ENCODE measurements at regions not wholly inside any gene's neighbourhood (a gene's known extent, or its start where the extent isn't known, plus 50 kb on each side); places are given as distances from the start of the nearest gene placed in this dataset.
"Not testable (repeated sequence)": the region's sequence is repeated elsewhere in the genome, so short reads cannot be mapped to it uniquely, and the experiment has no call there.

DNA sequence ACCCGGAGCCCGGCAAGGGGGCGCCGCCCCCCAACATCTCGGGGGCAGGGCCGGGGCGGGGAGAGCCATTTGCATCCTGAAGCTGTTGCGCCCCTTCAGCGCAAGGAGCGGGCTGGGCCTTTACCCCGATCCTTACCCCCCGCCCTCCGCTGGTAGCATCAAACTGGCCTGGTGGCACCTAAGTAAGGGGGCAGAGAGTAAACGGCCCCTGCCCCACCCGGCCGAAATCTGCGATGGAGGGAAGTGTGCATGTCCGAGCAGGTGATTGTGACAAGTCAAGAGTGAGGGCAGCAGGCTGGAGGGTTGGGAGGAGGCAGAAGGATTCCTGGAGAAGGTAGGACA is 101.2 kb downstream of the ESM1 start:
- DNase-seq (ENCODE audit: low read depth in 2 of 2): no peak

DNA sequence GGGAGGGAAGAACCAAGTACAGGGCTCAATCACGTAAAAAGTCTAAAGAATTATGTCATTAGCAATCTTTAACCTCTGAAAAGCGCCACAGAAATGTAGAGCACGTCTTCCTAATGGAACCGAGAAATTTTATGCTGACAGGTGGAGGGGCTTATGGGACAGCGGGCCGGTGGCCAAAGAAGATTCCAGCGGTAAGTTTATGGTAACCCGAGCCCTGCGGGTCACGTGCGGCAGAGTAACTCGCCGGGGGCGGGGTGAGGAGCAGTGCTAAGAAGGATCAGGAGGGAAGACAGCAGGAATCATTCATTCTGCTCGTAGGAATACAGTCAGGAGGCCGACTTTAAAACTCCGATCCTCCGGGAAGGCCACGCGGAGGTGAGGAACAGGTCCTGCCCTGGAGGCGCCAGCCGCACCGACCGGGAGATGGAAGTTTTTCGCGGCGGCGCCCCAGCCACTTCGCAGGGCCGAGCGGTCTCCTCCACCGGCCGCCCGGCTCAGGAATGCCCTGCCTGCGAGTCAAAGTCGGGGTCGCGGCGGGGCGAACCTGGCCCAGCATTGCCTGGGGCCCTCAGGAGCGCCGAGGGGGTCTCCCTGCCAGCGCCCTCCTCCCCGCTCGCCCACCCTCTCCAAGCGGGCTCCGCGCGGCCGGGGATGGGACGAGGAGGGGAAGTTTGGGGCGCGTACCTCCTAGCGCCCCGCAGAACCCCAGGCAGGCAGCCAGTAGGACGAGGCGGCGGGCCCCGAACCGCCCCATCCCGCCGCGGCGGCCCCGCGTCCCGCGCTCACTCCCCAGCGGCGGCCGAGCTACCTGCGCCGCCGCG is 101.8 kb downstream of the ESM1 start:
- no peak for DNase-seq (ENCODE audit: low read depth in 2 of 2)

DNA sequence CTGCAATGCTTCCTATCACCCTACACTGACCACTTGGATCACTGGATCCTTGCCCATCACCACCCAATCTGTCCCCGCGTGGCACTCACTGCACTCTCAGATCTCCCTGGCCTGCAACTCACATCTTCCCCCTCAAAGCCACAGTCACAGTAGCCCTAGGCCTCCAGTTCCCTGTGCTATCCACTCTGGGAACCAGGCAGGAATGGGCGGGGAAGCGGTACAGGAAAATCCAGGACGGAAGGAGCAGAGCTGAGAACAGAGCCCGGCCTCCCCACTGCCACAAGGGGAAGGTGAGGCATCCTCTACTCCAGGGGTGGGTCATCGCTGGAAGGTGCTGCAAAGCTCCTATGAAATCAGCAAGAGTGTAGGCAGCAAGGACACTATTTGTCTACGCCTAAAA is 102.6 kb downstream of the ESM1 start:
- no peak for DNase-seq (ENCODE audit: low read depth in 2 of 2)

DNA sequence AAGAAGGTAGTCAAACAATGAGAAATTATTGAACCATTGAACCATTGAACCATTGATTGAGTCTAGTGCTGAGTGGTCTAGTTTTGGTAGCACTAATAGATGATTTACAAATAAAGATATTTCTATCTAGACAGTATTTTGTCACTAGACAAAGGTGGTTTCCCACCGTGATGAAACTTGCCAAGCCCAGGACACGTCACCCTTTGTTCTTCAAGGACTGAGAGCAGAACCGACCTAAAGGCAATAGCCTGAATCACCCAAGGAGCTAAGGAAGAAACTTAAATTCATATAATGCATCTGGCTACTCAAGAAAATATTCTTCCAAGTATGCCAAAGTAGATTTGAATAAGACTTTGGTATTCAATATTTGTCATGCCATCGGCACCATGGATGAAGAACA is 103.3 kb downstream of the ESM1 start:
- no peak for DNase-seq (ENCODE audit: low read depth in 2 of 2)

DNA sequence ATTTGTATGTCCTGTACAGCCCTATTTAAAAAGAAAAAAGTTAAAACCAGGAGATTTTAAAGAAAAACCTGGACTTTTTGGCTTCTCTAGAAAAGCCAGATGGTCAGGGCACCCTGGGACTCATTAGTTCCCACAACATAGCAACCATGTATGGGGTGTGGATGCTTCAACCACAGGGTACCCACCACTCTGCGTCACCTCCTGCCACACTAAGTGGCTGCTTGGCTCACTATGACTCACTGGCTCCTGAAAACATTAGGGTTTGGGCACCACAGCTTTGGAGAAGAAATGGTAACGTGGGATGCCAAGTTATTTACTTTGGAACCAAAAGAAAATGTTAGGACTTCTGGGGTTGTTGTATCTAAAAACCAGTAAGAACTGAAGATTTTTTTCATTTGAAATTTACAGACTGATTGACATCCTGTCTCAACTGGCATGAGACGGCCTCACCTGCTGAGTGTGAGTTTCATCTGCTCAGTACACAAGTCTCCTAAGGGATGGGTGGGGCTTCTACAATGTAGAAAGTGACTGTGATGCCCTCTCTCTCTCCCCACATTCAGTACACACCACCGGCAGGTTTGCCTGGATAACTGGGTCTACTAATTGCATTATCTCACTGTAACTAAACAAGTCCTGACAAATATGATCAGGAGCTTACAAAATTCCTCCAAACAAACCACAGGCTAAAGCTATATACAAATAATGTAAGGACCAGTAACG is 103.9 kb downstream of the ESM1 start:
- DNase-seq (ENCODE audit: low read depth in 2 of 2): no peak

DNA sequence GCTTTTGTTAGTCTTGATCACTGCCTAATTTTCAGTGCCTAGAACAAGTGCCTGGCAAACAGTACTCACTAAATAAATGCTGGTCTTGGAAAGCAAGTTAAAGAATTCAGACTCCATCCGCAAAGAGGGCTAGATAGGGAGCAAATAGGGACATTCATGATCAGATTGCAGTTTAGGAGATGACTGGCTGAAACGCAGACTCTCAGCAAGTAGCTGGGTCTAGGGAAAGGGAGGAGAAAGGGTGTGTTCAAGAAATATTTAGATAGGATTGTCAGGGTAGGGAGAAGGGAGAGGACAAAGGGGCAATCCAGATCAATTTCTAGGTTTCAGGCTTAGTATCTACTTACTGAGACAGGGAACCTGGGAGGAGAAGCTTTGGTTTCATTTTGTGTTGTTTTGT is 108.4 kb downstream of the ESM1 start:
- no peak for DNase-seq (ENCODE audit: low read depth in 2 of 2)

DNA sequence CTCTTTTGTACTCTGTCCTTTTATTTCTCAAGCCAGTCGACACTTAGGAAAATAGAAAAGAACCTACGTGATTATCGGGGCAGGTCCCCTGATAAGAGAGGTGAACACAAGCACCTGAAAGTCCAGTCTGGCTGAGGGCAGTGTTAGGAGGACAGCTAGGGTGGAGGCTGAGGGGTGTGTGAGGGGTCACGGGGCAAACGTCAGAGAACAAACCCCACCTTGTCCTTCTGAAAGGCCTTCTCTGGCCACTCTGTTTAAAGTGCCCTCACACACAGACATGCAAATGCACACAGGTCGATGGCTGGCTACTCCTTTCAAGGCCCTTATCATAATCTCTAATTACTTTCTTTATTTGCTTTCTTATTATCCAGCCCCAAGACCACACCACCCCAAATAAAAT is 108.8 kb downstream of the ESM1 start:
- DNase-seq (ENCODE audit: low read depth in 2 of 2): no peak

DNA sequence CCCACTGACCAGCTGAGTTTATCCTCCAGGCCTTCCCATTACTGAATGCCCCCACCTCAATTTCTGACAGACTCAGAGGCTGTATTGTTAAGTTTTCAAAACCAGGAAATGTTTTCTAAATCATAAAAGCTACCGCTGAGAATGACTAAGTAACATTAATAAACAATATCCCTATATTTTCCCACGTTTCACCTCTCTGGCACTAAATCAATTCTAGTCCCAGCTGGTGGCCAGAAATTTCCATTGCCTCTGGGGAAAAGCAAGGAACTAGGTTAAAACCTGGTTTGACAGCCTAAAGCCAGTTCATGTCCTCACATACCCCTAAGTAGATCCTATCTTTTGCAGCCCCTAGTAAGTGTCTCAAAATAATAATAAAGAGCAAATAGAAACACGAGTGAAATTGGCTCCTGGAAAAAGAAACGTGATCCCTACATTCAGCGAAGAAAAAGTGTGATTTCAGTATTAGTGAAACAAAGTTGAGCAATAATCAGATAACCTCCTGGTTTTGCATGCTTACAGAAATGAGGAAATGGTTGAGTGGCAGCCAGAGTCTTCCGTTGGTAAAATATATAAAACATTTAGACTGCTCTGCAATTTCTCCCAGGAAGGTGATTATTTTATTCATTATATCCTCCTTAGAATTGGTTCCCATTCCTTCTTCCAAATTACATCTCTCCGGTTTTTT is 110.9 kb downstream of the ESM1 start:
- no peak for DNase-seq (ENCODE audit: low read depth in 2 of 2)

DNA sequence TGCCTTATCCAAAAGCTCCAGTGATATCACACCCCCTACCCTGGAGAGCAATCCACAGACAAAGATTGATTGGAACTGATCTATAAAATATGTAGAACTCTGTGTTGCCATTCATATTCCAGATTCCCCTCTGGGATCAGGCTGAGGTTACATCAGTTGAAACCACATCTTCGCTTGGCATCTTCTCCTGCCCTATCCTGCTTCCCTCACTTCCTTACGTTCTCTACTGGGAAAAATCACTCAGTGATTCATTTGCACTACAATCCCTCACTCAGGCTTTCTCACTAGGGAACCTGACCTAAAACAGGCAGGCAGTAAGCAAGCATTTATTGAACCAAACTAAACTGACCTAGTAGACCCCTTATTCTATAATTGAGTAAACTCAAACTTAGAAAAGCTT is 111.7 kb downstream of the ESM1 start:
- DNase-seq (ENCODE audit: low read depth in 2 of 2): no peak

DNA sequence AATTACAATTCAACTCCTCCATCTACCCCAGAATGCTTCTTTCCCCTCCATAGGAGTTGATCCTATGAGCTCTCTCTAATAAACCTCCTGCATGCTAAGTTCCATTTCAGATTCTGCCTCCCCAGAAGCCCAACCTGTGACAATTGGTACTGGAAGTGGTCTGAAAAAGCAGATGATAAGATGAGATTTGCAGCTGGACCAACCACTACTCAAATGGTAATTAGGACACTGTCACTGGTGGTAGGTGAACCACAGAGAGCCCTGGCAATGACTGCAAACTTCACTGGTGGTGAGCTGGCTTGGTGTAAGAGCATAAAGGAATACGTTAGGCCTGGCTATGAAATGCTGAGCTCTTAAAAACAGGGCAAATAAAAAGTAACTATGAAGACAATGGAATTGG is 112.6 kb downstream of the ESM1 start:
- no peak for DNase-seq (ENCODE audit: low read depth in 2 of 2)

DNA sequence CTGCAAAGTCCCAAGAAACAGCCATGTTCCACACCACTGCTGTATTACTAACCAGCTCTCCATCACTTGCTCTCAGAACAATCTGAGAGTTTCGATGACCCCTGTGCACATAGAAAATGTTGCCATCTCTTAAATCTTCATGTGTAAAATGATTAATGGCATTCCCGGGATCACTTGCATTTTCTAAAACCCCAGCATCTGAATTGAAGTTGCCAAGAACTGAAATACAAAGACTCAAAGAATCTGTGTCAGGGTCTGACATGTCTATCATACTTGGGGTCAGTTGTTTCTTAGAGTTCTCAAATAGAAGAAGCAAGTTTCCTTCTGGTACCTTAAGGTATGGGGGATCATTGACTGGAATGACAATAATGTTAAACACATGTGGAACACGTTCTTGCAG is 115.1 kb downstream of the ESM1 start:
- DNase-seq (ENCODE audit: low read depth in 2 of 2): no peak

DNA sequence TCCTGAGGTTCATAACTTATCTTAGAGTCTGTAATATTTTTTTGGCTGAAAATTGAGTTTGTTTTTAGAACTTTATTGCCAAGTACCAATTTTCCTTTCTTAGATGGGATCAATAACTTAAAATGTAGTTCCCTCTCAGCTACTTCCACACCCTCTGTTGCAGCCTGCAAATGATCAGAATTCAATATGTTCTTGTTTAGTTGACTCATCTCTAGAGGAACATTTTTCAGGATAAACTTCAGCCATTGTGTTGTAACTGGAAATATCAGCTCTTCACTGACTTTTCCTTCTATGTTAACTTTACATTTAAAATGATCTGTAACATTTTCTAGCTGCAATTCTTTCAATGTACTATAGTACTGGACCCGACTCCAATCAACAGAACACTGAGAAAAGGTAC is 115.7 kb downstream of the ESM1 start:
- no peak for DNase-seq (ENCODE audit: low read depth in 2 of 2)

DNA sequence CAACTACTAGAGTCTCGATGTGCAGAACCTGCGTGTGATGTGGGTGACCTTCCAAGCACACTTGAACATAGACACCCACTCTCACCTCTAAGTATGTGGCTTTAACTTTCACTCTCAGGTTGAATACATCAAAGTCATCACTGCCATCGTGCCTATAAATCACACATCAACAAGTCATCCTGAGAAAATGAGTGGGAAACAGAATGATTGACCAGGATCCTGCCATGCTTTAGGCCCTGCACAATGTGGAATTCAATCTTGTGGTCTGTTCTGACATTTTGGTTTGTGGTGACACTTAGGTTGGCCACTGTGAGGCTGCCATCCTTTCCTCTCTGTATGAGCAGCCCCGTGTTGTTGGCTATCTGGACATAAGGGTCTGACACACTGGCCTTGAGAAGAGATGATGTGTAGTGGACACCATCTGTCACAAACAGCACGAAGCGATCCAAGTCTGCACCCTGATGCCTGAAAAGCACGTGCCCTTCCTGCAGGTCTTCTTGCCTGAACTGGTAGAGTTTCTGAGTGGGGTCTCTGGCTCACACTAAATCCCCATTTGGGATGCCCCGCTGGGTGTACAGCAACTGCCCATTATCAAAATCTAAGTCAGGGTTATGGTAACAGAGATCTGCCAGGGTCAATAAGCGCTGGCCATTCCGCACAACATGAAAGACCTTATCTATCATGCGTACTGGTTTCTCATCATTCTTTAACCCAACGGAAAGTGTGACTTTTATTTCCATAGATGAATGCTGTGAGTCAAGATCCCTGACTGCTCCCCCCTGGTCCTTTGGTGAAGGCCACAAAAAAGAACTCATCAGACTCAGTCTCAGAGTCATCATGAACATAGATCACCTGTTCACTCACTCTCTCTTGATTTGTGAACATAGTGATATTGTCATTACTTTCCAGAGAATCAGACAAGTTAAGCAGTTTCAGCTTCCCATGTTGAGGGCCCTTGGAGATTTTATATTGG is 116.6 kb downstream of the ESM1 start:
- no peak for DNase-seq (ENCODE audit: low read depth in 2 of 2)

DNA sequence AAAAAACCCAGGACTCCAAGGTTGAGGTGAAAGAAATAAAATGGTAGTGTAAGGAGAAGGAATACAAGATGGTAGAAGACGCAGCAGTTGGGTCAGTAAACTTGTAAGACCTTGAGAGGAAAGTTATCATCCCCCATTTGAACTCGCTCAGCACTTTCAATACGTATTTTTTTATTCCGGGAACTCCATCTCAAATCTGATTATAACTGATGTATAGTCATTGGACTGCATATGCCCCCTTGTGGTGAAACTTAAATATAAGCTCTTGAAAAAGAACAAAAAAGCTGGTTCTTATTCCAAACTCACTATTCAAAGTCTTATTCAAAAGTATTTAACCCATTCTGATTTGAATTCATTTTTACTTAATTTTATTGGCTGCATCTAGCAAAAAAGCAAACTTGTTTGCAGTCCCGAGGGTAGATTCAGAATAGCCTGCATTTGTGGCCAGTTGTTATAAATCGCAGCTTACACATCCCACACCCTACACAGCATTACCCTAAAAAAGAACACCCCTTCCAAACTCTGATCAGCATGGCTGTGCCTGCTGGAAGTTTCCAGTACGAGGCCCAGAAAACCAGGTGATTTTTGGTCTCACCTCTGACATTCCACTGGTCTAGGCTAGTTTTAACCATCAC is 118.0 kb downstream of the ESM1 start:
- no peak for DNase-seq (ENCODE audit: low read depth in 2 of 2)

DNA sequence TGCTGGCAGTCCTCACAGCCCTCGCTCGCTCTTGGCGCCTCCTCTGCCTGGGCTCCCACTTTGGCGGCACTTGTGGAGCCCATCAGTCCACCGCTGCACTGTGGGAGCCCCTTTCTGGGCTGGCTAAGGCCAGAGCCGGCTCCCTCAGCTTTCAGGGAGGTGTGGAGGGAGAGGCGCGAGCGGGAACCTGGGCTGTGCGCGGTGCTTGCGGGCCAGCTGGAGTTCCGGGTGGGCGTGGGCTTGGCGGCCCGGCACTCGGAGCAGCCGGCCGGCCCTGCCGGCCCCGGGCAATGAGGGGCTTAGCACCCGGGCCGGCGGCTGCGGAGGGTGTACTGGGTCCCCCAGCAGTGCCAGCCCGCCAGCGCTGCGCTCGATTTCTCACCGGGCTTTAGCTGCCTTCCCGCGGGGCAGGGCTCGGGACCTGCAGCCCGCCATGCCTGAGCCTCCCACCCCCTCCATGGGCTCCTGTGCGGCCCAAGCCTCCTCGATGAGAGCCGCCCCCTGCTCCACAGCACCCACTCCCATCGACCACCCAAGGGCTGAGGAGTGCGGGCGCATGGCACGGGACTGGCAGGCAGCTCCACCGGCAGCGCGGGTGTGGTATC is 120.4 kb downstream of the ESM1 start:
- DNase-seq (ENCODE audit: low read depth in 2 of 2): not testable (repeated sequence)

DNA sequence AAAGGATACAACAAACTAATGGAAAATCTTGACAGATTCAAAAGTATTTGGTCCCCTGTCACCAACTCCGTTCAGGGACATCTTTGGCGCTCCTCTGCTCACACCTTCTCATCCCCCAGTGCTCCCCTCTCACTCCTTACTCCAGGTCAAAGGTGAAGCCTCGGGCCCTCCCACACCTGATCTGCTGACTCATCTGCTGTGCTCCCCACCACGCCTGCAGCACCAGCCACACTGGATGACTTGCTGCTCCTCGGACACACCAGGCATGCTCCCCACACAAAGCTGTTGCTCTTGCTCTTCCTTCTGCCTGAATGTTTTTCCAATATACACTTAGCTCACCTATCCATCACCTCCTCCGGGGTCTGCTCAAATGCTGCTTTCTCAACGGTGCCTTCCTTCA is 123.4 kb downstream of the ESM1 start:
- no peak for DNase-seq (ENCODE audit: low read depth in 2 of 2)

DNA sequence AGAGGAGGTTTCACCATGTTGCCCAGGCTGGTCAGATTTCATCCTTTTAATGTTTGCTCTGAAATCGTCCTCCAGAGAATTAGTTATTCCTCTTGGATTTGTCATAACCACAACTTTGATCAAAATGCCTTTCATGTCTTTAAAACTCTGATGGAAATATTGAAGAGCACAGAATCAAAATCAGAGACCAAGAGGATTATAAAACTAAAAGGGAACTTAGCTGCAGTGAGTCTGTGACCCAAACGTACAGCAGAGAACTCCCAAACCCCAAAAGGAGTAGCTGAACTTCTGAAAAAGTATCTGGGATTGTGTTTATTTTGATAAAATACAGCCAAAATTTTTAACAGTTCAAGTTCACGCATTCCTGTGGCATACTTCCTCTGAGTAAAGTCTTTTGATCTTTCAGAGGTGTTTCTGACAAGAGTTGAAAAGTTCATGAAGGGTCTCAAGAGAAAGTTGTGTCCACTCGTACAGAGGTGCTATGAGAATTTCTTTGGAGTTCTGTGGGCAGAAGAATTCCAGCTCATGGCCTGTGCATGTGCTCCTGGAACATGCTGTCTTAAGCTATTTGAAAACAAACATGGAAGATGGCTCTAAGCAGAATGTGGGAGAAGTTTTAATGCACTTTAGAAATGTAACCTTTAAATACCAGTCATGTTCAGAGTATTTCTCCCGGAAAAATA is 124.0 kb downstream of the ESM1 start:
- no peak for DNase-seq (ENCODE audit: low read depth in 2 of 2)

DNA sequence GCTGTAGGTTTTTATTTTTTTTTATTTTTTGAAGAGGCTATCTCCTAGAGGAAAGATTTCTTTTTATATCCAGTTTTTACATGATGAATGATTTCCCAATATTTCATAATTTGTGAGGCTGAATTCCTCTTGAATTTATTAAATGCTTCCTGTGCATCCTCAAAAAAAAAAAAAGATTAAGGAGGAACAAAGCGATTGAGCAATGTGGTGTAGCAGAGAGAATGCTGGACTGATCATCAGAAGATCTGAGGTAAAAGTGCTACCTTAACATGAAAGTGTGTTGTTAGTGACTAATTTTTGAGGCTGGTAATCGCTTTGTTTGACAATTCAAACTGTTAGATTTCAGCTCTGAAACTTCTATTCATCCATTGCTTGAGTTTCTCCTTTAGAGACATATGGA is 125.1 kb downstream of the ESM1 start:
- no peak for DNase-seq (ENCODE audit: low read depth in 2 of 2)

DNA sequence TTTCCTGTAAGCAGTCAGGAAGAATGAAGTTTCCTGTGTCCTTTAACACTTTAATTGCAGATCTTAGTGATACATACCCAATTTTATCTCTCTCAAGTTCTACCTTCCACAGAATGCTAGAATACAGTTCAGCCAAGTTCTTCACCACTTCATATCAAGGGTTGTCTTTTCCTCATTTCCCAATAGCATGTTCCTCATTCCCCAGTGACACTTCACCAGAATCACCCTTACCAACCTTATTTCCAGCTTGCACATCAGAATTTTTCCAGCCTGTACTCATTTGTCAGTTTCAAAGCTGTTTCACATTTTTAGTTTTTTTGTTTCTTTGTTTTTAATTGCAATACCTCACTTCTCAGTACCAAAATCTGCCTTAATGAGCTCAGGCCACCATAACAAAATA is 126.1 kb downstream of the ESM1 start:
- no peak for DNase-seq (ENCODE audit: low read depth in 2 of 2)

DNA sequence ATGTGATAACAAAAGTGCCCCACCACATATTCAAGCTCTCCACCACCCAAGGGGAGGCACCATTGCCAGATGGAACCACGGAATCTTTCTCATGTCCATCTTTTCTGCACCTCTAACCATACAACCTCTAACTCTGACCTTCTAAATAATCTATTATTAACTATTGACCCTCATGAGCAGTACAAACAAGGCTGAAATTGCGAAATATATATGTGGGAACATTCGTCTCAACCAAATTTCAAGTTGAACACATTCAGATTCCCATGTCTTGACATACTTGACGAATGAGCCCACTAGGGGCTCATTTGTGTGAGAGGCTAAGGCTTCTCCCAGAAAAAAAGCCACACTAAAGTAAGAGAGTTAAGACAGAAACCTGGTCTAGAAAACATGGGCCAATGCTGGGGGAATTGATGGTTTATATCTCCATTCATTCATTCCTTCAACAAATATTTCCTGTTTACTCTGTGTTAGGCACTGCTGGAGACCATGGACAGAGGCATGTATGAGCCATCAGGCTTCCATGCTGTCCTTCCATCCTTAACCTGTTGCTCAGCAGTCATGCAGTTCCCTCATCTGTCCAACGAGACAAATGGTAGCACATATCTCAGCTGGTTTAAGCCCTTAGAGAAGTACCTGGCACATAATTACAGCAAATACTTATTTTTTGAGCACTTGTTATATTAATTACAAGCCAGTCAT is 130.4 kb downstream of the ESM1 start:
- DNase-seq (ENCODE audit: low read depth in 2 of 2): no peak
